Sigmoid colon (tissue), 6 donors: ENCODE measurements at regions not wholly inside any gene's neighbourhood (a gene's known extent, or its start where the extent isn't known, plus 50 kb on each side); places are given as distances from the start of the nearest gene placed in this dataset.
"Not testable (repeated sequence)": the region's sequence is repeated elsewhere in the genome, so short reads cannot be mapped to it uniquely, and the experiment has no call there.

Experiments used
- DNase-seq: peaks from one replicate; pipeline ENCODE4 v3.0.0-alpha.2; 2019
- H3K27ac ChIP-seq, 4 donors: fragments of 200-600 bp; sonication (generic); one replicate each; pipeline ENCODE4 v1.5.1; 2016 to 2019; ENCODE audit warnings: mild to moderate bottlenecking in 1 of 4
- H3K27me3 ChIP-seq, 3 donors: fragments of 200-600 bp; sonication (generic); one replicate each; pipeline ENCODE4 v1.5.1; 2019; ENCODE audit warnings: mild to moderate bottlenecking in 1 of 3
- H3K36me3 ChIP-seq, 4 donors: fragments of 200-600 bp; sonication (generic); one replicate each; pipeline ENCODE4 v1.5.1; 2016 to 2019
- H3K4me1 ChIP-seq, 4 donors: fragments of 200-600 bp; sonication (generic); one replicate each; pipeline ENCODE4 v1.5.1; 2017 to 2019
- H3K4me3 ChIP-seq, 4 donors: fragments of 200-600 bp; sonication (generic); one replicate each; pipeline ENCODE4 v1.5.1; 2017 to 2019; ENCODE audit warnings: mild to moderate bottlenecking in 2 of 4, moderate library complexity in 1 of 4
- H3K9me3 ChIP-seq, 4 donors: fragments of 200-600 bp in 3 of 4; sonication (generic) in 3 of 4; one replicate each; pipeline versions ENCODE4 v1.5.1 to v1.6.1; 2013 to 2019
- CTCF ChIP-seq, 4 experiments: fragments of 450-650 bp in 3 of 4; fragments of 200-600 bp in 1 of 4; IDR thresholded peaks; one replicate each; pipeline ENCODE4 v1.5.1; 2016 to 2019; ENCODE audit warnings: antibody characterized with exemption in 4 of 4, mild to moderate bottlenecking in 3 of 4, moderate library complexity in 2 of 4
- EP300 ChIP-seq, 4 donors: sonication (generic); formaldehyde crosslinking; IDR thresholded peaks; one replicate each; pipeline ENCODE4 v1.6.1; 2017; ENCODE audit warnings: antibody characterized with exemption in 4 of 4
- POLR2A ChIP-seq, 2 donors: fragments of 450-650 bp; IDR thresholded peaks; one replicate each; pipeline ENCODE4 v1.6.1; 2016; ENCODE audit warnings: antibody characterized with exemption in 2 of 2, mild to moderate bottlenecking in 2 of 2, moderate library complexity in 2 of 2
- POLR2AphosphoS5 ChIP-seq, 4 donors: sonication (generic); formaldehyde crosslinking; IDR thresholded peaks; one replicate each; pipeline ENCODE4 v1.6.1; 2017; ENCODE audit warnings: antibody characterized with exemption in 4 of 4
- WGBS, 2 donors: extraction: QIAGEN DNeasy Blood & Tissue Kit; methylation state at CpG; one replicate each; pipeline ENCODE4 v1.1.7; 2013; 5-methylcytosine and 5-hydroxymethylcytosine counted together
- intact Hi-C: fragments of 100-400 bp; cut with DNase I; formaldehyde crosslinking; loops from one replicate; pipeline ENCODE4 v1.15.1; 2023
- donor health status: healthy with polysubstance abuse.
- donor health status: healthy.

GRCh38 chr12:41652981-41653380 is 464.9 kb downstream of the PDZRN4 start:
- WGBS, 2 donors: 73 to 87% methylated on average over 8 of the region's 8 CpGs
- no peak for DNase-seq

GRCh38 chr12:41645624-41646023 is 457.5 kb downstream of the PDZRN4 start:
- no peaks in the 10 kb centered on the region for H3K4me1 ChIP-seq
- H3K36me3 ChIP-seq: no peaks in the 10 kb centered on the region
- no peaks in the 10 kb centered on the region for H3K9me3 ChIP-seq
- WGBS, 2 donors: 85 to 89% methylated on average over 1 of the region's 1 CpG
- no peak overlapping the region for H3K4me3 ChIP-seq
- no peak overlapping the region for H3K27ac ChIP-seq
- no peak for DNase-seq
- H3K27me3 ChIP-seq: no peaks in the 10 kb centered on the region
- TF ChIP-seq CTCF (IDR thresholded peaks at IDR 0.05): no peak
- TF ChIP-seq POLR2A (IDR thresholded peaks at IDR 0.05): no peak
- no peak for TF ChIP-seq POLR2AphosphoS5 (IDR thresholded peaks at IDR 0.05)
- TF ChIP-seq EP300 (IDR thresholded peaks at IDR 0.05): no peak
- intact Hi-C loops: no loop called here

More at GRCh38 chr12:41652981-41653380, 464.9 kb downstream of the PDZRN4 start:
- H3K4me3 ChIP-seq: no peak overlapping the region
- H3K27me3 ChIP-seq: no peaks in the 10 kb centered on the region
- no peaks in the 10 kb centered on the region for H3K4me1 ChIP-seq
- TF ChIP-seq CTCF (IDR thresholded peaks at IDR 0.05) (no peak), POLR2AphosphoS5 (IDR thresholded peaks at IDR 0.05) (no peak), EP300 (IDR thresholded peaks at IDR 0.05) (no peak), POLR2A (IDR thresholded peaks at IDR 0.05) (no peak)
- H3K36me3 ChIP-seq: no peaks in the 10 kb centered on the region
- no peak overlapping the region for H3K27ac ChIP-seq
- intact Hi-C loops: no loop called here
- H3K9me3 ChIP-seq: no peaks in the 10 kb centered on the region

- H3K9me3 ChIP-seq, H3K4me1 ChIP-seq, H3K4me3 ChIP-seq, intact Hi-C loops, H3K27ac ChIP-seq, H3K27me3 ChIP-seq, DNase-seq, H3K36me3 ChIP-seq: not testable (repeated sequence)
- whole genome bisulfite sequencing, 2 donors: 80 to 84% methylated on average over 11 of the region's 11 CpGs
Measured at GRCh38 chr12:41642808-41643207, 454.7 kb downstream of the PDZRN4 start.

- H3K27ac ChIP-seq: no peak overlapping the region
- intact Hi-C loops: no loop called here
- no peak overlapping the region for H3K4me3 ChIP-seq
- H3K36me3 ChIP-seq: no peaks in the 10 kb centered on the region
- 72 to 88% methylated on average over 4 of the region's 4 CpGs for WGBS, 2 donors
- no peaks in the 10 kb centered on the region for H3K4me1 ChIP-seq
- H3K9me3 ChIP-seq: no peaks in the 10 kb centered on the region
- H3K27me3 ChIP-seq: no peaks in the 10 kb centered on the region
- no peak for DNase-seq
- TF ChIP-seq POLR2AphosphoS5 (IDR thresholded peaks at IDR 0.05) (no peak), POLR2A (IDR thresholded peaks at IDR 0.05) (no peak), EP300 (IDR thresholded peaks at IDR 0.05) (no peak), CTCF (IDR thresholded peaks at IDR 0.05) (no peak)
Measured at GRCh38 chr12:41636653-41637052, 448.5 kb downstream of the PDZRN4 start.

GRCh38 chr12:41635626-41636364 is 447.7 kb downstream of the PDZRN4 start:
- intact Hi-C loops: no loop called here

More at GRCh38 chr12:41635626-41636364, 447.7 kb downstream of the PDZRN4 start:
- WGBS, 2 donors: 40 to 68% methylated on average over 5 of the region's 5 CpGs
- no peaks in the 10 kb centered on the region for H3K9me3 ChIP-seq
- no peak for TF ChIP-seq EP300 (IDR thresholded peaks at IDR 0.05)
- TF ChIP-seq POLR2A (IDR thresholded peaks at IDR 0.05): no peak
- TF ChIP-seq CTCF (IDR thresholded peaks at IDR 0.05): no peak
- no peak for TF ChIP-seq POLR2AphosphoS5 (IDR thresholded peaks at IDR 0.05)
- H3K27me3 ChIP-seq: no peaks in the 10 kb centered on the region
- no peaks in the 10 kb centered on the region for H3K36me3 ChIP-seq
- no peaks in the 10 kb centered on the region for H3K4me1 ChIP-seq
- DNase-seq: no peak
- no peak overlapping the region for H3K27ac ChIP-seq
- H3K4me3 ChIP-seq: no peak overlapping the region
